PC-9 (cell line): ENCODE measurements at regions not wholly inside any gene's neighbourhood (a gene's known extent, or its start where the extent isn't known, plus 50 kb on each side); places are given as distances from the start of the nearest gene placed in this dataset.

Experiments used
- BruUV-seq: library from RNA; stranded (reverse); fragments of 400-500 nt; replicated peaks from 2 replicates; lab custom pipeline; 2021; lab: Mats Ljungman, UMichigan
- CTCF ChIA-PET: fragments of 300-600 bp; sonication (Branson Sonifier 250); formaldehyde crosslinking; loops from one replicate; lab custom pipeline; 2022; ENCODE audit warnings: antibody characterized with exemption; lab: Charles Lee
- POLR2A ChIA-PET: fragments of 300-600 bp; sonication (Branson Sonifier 250); formaldehyde crosslinking; loops from one replicate; lab custom pipeline; 2022; ENCODE audit warnings: antibody characterized with exemption; ENCODE audit not compliant: unreplicated experiment; lab: Charles Lee
- DNase-seq, 2 experiments: peaks; one replicate each; pipeline versions ENCODE4 v3.0.0 to v3.0.0-alpha.2; 2015 to 2022; ENCODE audit warnings: mixed read lengths in 1 of 2
- H2AFZ ChIP-seq: fragments of 200-600 bp; sonication (generic); 2 replicates; pipeline ENCODE4 v1.8.1; 2017; ENCODE audit warnings: antibody characterized with exemption
- H3F3A ChIP-seq: fragments of 200-600 bp; sonication (generic); 2 replicates; pipeline ENCODE4 v1.8.1; 2017; ENCODE audit warnings: antibody characterized with exemption, mild to moderate bottlenecking, low read depth; ENCODE audit not compliant: insufficient read depth
- H3K27ac ChIP-seq: fragments of 200-600 bp; sonication (generic); 2 replicates; pipeline ENCODE4 v1.6.1; 2016; ENCODE audit warnings: mixed run types
- H3K27me3 ChIP-seq: fragments of 200-600 bp; sonication (generic); 2 replicates; pipeline ENCODE4 v1.6.1; 2016; ENCODE audit warnings: low read depth, mixed run types; ENCODE audit not compliant: insufficient read depth
- H3K36me3 ChIP-seq: fragments of 200-600 bp; sonication (generic); 2 replicates; pipeline ENCODE4 v1.6.1; 2016; ENCODE audit warnings: low read depth, mixed run types
- H3K4me1 ChIP-seq: fragments of 200-600 bp; sonication (generic); replicated peaks from 2 replicates; pipeline ENCODE4 v1.6.1; 2016; ENCODE audit warnings: mixed run types; ENCODE audit not compliant: insufficient read depth
- H3K4me2 ChIP-seq: fragments of 200-600 bp; sonication (generic); 2 replicates; pipeline ENCODE4 v1.6.1; 2017; ENCODE audit warnings: mixed run types
- H3K4me3 ChIP-seq: fragments of 200-600 bp; sonication (generic); 2 replicates; pipeline ENCODE4 v1.6.1; 2016; ENCODE audit warnings: mixed run types
- H3K79me2 ChIP-seq: fragments of 200-600 bp; sonication (generic); 2 replicates; pipeline ENCODE4 v1.6.1; 2017; ENCODE audit warnings: low read depth, mixed run types
- H3K9me2 ChIP-seq: fragments of 200-600 bp; sonication (generic); 2 replicates; pipeline ENCODE4 v1.8.1; 2017; ENCODE audit warnings: mild to moderate bottlenecking; ENCODE audit not compliant: insufficient read depth
- H3K9me3 ChIP-seq: fragments of 200-600 bp; sonication (generic); 2 replicates; pipeline ENCODE4 v1.8.1; 2016; ENCODE audit warnings: low read depth; ENCODE audit not compliant: insufficient read depth
- H4K20me1 ChIP-seq: fragments of 200-600 bp; sonication (generic); 2 replicates; pipeline ENCODE4 v1.8.1; 2017; ENCODE audit not compliant: insufficient read depth
- CTCF ChIP-seq: fragments of 200-600 bp; sonication (generic); conservative IDR thresholded peaks from 2 replicates; pipeline ENCODE4 v1.6.1; 2017; ENCODE audit warnings: mixed run types, antibody characterized with exemption, mild to moderate bottlenecking, moderate library complexity
- EZH2 ChIP-seq: fragments of 200-600 bp; sonication (generic); IDR thresholded peaks from 2 replicates; pipeline ENCODE4 v1.8.0; 2017; ENCODE audit warnings: antibody characterized with exemption, low read depth
- intact Hi-C: fragments of 100-400 bp; cut with micrococcal nuclease; formaldehyde crosslinking; loops from one replicate; pipeline ENCODE4 v1.10.0; 2022; ENCODE audit not compliant: unreplicated experiment

- Histone ChIP-seq H3K9me3 (peaks cover 4% of the 10 kb centered on the region), H3K79me2 (no peaks in the 10 kb centered on the region), H2AFZ (no peak overlapping the region), H3F3A (peaks cover 3% of the 10 kb centered on the region; the same call in 1 of the 2 replicates), H3K36me3 (no peaks in the 10 kb centered on the region), H3K4me1 (peaks cover 40% of the 10 kb centered on the region), H3K27ac (no peak overlapping the region), H3K27me3 (no peaks in the 10 kb centered on the region), H3K4me3 (no peak overlapping the region), H4K20me1 (no peaks in the 10 kb centered on the region), H3K9me2 (no peaks in the 10 kb centered on the region), H3K4me2 (no peak overlapping the region)
- no peak for DNase-seq
- TF ChIP-seq CTCF: no peak
- no peak for TF ChIP-seq EZH2
- no TSS peak for BruUV-seq
- ChIA-PET POLR2A (no interaction called here), CTCF (no interaction called here)
- intact Hi-C loops: no loop called here
These were observed 210.9 kb upstream of the NRIP1 start for GRCh38 chr21:15275615-15276235.

- ChIA-PET CTCF (no interaction called here), POLR2A (no interaction called here)
- no peaks in the 10 kb centered on the region for H3K9me2 ChIP-seq
- intact Hi-C loops: no loop called here
- H3K79me2 ChIP-seq: no peaks in the 10 kb centered on the region
- DNase-seq: no peak
- no peak overlapping the region for H3K4me3 ChIP-seq
- H4K20me1 ChIP-seq: no peaks in the 10 kb centered on the region
- no peaks in the 10 kb centered on the region for H3K36me3 ChIP-seq
- H3K4me2 ChIP-seq: no peak overlapping the region
- peaks cover 4% of the 10 kb centered on the region for H3K9me3 ChIP-seq
- H2AFZ ChIP-seq: no peak overlapping the region
- H3F3A ChIP-seq: peaks cover 3% of the 10 kb centered on the region; the same call in 1 of the 2 replicates
- no TSS peak for BruUV-seq
- peaks cover 39% of the 10 kb centered on the region for H3K4me1 ChIP-seq
- H3K27me3 ChIP-seq: no peaks in the 10 kb centered on the region
- TF ChIP-seq CTCF (no peak), EZH2 (no peak)
- no peak overlapping the region for H3K27ac ChIP-seq
These were observed 211.4 kb upstream of the NRIP1 start for GRCh38 chr21:15276243-15276642.

GRCh38 chr21:15277466-15277865 is 212.7 kb upstream of the NRIP1 start:
- H3K9me3 ChIP-seq: peaks cover 4% of the 10 kb centered on the region
- H3F3A ChIP-seq: no peaks in the 10 kb centered on the region; the same call in 1 of the 2 replicates
- no peaks in the 10 kb centered on the region for H3K27me3 ChIP-seq
- H4K20me1 ChIP-seq: no peaks in the 10 kb centered on the region
- H3K4me3 ChIP-seq: no peak overlapping the region
- no peak overlapping the region for H3K27ac ChIP-seq
- no peak overlapping the region for H2AFZ ChIP-seq
- BruUV-seq: no TSS peak
- H3K4me1 ChIP-seq: peaks cover 27% of the 10 kb centered on the region
- intact Hi-C loops: no loop called here
- no peaks in the 10 kb centered on the region for H3K79me2 ChIP-seq
- TF ChIP-seq EZH2: no peak
- no peak for TF ChIP-seq CTCF
- no peaks in the 10 kb centered on the region for H3K36me3 ChIP-seq
- ChIA-PET CTCF (no interaction called here), POLR2A (no interaction called here)
- no peak overlapping the region for H3K4me2 ChIP-seq
- no peaks in the 10 kb centered on the region for H3K9me2 ChIP-seq
- DNase-seq: no peak
